ENCODE measurements at regions not wholly inside any gene's neighbourhood (a gene's known extent, or its start where the extent isn't known, plus 50 kb on each side); places are given as distances from the start of the nearest gene placed in this dataset.
A peak's percentile ranks its signal among the peaks of the same experiment; 100 is the strongest.
"Not testable (repeated sequence)": the region's sequence is repeated elsewhere in the genome, so short reads cannot be mapped to it uniquely, and the experiment has no call there.

GRCh38 chr16:87213536-87213935 is 103.7 kb downstream of the C16orf95 start:
- H3K4me2 ChIP-seq (ENCODE audit: extremely low read depth, insufficient read depth, low read length), result no peak overlapping the region
- H3K27me3 ChIP-seq (ENCODE audit: control insufficient read depth, insufficient read depth, low read length), result no peaks in the 10 kb centered on the region
- no peak for DNase-seq (ENCODE audit: low read depth in 2 of 2)
- H3K27ac ChIP-seq (ENCODE audit: insufficient read depth, low read length), result no peak overlapping the region
- TF ChIP-seq EZH2 (IDR thresholded peaks at IDR 0.05; ENCODE audit: low read length, missing control alignments), result no peak
- no peak for TF ChIP-seq CTCF (conservative IDR thresholded peaks at IDR 0.05 in 1 of 2, IDR thresholded peaks at IDR 0.05 in 1 of 2; ENCODE audit: low read depth in 1 of 2, low read length in 2 of 2)
- peaks cover 14% of the 10 kb centered on the region for H3K4me1 ChIP-seq (ENCODE audit: control insufficient read depth, extremely low read depth, insufficient read depth, low read length)
- H3K4me3 ChIP-seq (replicated peaks in 1 of 4; ENCODE audit: control extremely low read depth in 1 of 4, insufficient read depth in 1 of 4, low read depth in 3 of 4, low read length in 4 of 4), result no peak overlapping the region
- no peaks in the 10 kb centered on the region for H3K79me2 ChIP-seq (ENCODE audit: control insufficient read depth, insufficient read depth, low read length)
- no peaks in the 10 kb centered on the region for H4K20me1 ChIP-seq (ENCODE audit: control insufficient read depth, extremely low read depth, insufficient read depth, low read length)
- H3K9me3 ChIP-seq (ENCODE audit: control insufficient read depth, insufficient read depth, low read depth, low read length), result no peaks in the 10 kb centered on the region
- no peak overlapping the region for H2AFZ ChIP-seq (ENCODE audit: low read length)
- H3K36me3 ChIP-seq (ENCODE audit: control insufficient read depth, insufficient read depth, low read length), result no peaks in the 10 kb centered on the region
- H3K9ac ChIP-seq (ENCODE audit: insufficient read depth, low read length), result no peak overlapping the region

- H3K9ac ChIP-seq (ENCODE audit: insufficient read depth, low read length), result no peak overlapping the region
- H3K4me3 ChIP-seq (replicated peaks in 1 of 4; ENCODE audit: control extremely low read depth in 1 of 4, insufficient read depth in 1 of 4, low read depth in 3 of 4, low read length in 4 of 4), result no peak overlapping the region
- no peak overlapping the region for H3K27ac ChIP-seq (ENCODE audit: insufficient read depth, low read length)
- no peaks in the 10 kb centered on the region for H3K27me3 ChIP-seq (ENCODE audit: control insufficient read depth, insufficient read depth, low read length)
- no peaks in the 10 kb centered on the region for H3K79me2 ChIP-seq (ENCODE audit: control insufficient read depth, insufficient read depth, low read length)
- H3K9me3 ChIP-seq (ENCODE audit: control insufficient read depth, insufficient read depth, low read depth, low read length), result no peaks in the 10 kb centered on the region
- TF ChIP-seq CTCF (conservative IDR thresholded peaks at IDR 0.05 in 1 of 2, IDR thresholded peaks at IDR 0.05 in 1 of 2; ENCODE audit: low read depth in 1 of 2, low read length in 2 of 2) (no peak), EZH2 (IDR thresholded peaks at IDR 0.05; ENCODE audit: low read length, missing control alignments) (no peak)
- no peak for DNase-seq (ENCODE audit: low read depth in 2 of 2)
- H3K4me1 ChIP-seq (ENCODE audit: control insufficient read depth, extremely low read depth, insufficient read depth, low read length), result peaks cover 11% of the 10 kb centered on the region
- no peaks in the 10 kb centered on the region for H3K36me3 ChIP-seq (ENCODE audit: control insufficient read depth, insufficient read depth, low read length)
- no peaks in the 10 kb centered on the region for H4K20me1 ChIP-seq (ENCODE audit: control insufficient read depth, extremely low read depth, insufficient read depth, low read length)
- H3K4me2 ChIP-seq (ENCODE audit: extremely low read depth, insufficient read depth, low read length), result no peak overlapping the region
- no peak overlapping the region for H2AFZ ChIP-seq (ENCODE audit: low read length)
These were observed 100.9 kb downstream of the C16orf95 start for GRCh38 chr16:87216148-87216840.

GRCh38 chr16:87216841-87217275 is 100.3 kb downstream of the C16orf95 start:
- Histone ChIP-seq H3K9ac (ENCODE audit: insufficient read depth, low read length) (no peak overlapping the region), H2AFZ (ENCODE audit: low read length) (no peak overlapping the region)
- peak in 1 of 2 donors; percentile 67 for DNase-seq (ENCODE audit: low read depth in 2 of 2)

GRCh38 chr16:87217802-87218201 is 99.4 kb downstream of the C16orf95 start:
- H3K79me2 ChIP-seq (ENCODE audit: control insufficient read depth, insufficient read depth, low read length); H3K9ac ChIP-seq (ENCODE audit: insufficient read depth, low read length): not testable (repeated sequence)

More at GRCh38 chr16:87216841-87217275, 100.3 kb downstream of the C16orf95 start:
- no peaks in the 10 kb centered on the region for H3K79me2 ChIP-seq (ENCODE audit: control insufficient read depth, insufficient read depth, low read length)
- H4K20me1 ChIP-seq (ENCODE audit: control insufficient read depth, extremely low read depth, insufficient read depth, low read length), result no peaks in the 10 kb centered on the region
- no peaks in the 10 kb centered on the region for H3K27me3 ChIP-seq (ENCODE audit: control insufficient read depth, insufficient read depth, low read length)
- no peaks in the 10 kb centered on the region for H3K9me3 ChIP-seq (ENCODE audit: control insufficient read depth, insufficient read depth, low read depth, low read length)
- no peaks in the 10 kb centered on the region for H3K36me3 ChIP-seq (ENCODE audit: control insufficient read depth, insufficient read depth, low read length)
- no peak overlapping the region for H3K27ac ChIP-seq (ENCODE audit: insufficient read depth, low read length)
- no peak overlapping the region for H3K4me3 ChIP-seq (replicated peaks in 1 of 4; ENCODE audit: control extremely low read depth in 1 of 4, insufficient read depth in 1 of 4, low read depth in 3 of 4, low read length in 4 of 4)
- TF ChIP-seq EZH2 (IDR thresholded peaks at IDR 0.05; ENCODE audit: low read length, missing control alignments) (no peak), CTCF (conservative IDR thresholded peaks at IDR 0.05 in 1 of 2, IDR thresholded peaks at IDR 0.05 in 1 of 2; ENCODE audit: low read depth in 1 of 2, low read length in 2 of 2) (no peak)
- H3K4me2 ChIP-seq (ENCODE audit: extremely low read depth, insufficient read depth, low read length), result no peak overlapping the region
- H3K4me1 ChIP-seq (ENCODE audit: control insufficient read depth, extremely low read depth, insufficient read depth, low read length), result peaks cover 6% of the 10 kb centered on the region

More at GRCh38 chr16:87217802-87218201, 99.4 kb downstream of the C16orf95 start:
- not testable (repeated sequence) for H3K4me1 ChIP-seq (ENCODE audit: control insufficient read depth, extremely low read depth, insufficient read depth, low read length); H3K9me3 ChIP-seq (ENCODE audit: control insufficient read depth, insufficient read depth, low read depth, low read length); H3K27me3 ChIP-seq (ENCODE audit: control insufficient read depth, insufficient read depth, low read length); H3K27ac ChIP-seq (ENCODE audit: insufficient read depth, low read length); H3K4me2 ChIP-seq (ENCODE audit: extremely low read depth, insufficient read depth, low read length); H3K36me3 ChIP-seq (ENCODE audit: control insufficient read depth, insufficient read depth, low read length); DNase-seq (ENCODE audit: low read depth in 2 of 2); H4K20me1 ChIP-seq (ENCODE audit: control insufficient read depth, extremely low read depth, insufficient read depth, low read length); H2AFZ ChIP-seq (ENCODE audit: low read length); H3K4me3 ChIP-seq (replicated peaks in 1 of 4; ENCODE audit: control extremely low read depth in 1 of 4, insufficient read depth in 1 of 4, low read depth in 3 of 4, low read length in 4 of 4)
